ENCODE measurements at regions not wholly inside any gene's neighbourhood (a gene's known extent, or its start where the extent isn't known, plus 50 kb on each side); places are given as distances from the start of the nearest gene placed in this dataset.

- no peak for TF ChIP-seq CTCF (IDR thresholded peaks at IDR 0.05)
- TF ChIP-seq EP300 (IDR thresholded peaks at IDR 0.05; ENCODE audit: low read depth), result no peak
- no peak for TF ChIP-seq POLR2AphosphoS5 (IDR thresholded peaks at IDR 0.05)
Observed at GRCh38 chr18:27372386-27372785, 187.3 kb upstream of the CHST9 start.
